Gastrocnemius medialis (tissue), 4 donors: ENCODE measurements at regions not wholly inside any gene's neighbourhood (a gene's known extent, or its start where the extent isn't known, plus 50 kb on each side); places are given as distances from the start of the nearest gene placed in this dataset.

ENCODE experiments used
- CTCF ChIP-seq, 5 experiments: fragments of 450-650 bp in 3 of 5; fragments of 200-600 bp in 2 of 5; sonication (generic) in 2 of 5; IDR thresholded peaks in 4 of 5; conservative IDR thresholded peaks in 1 of 5; 1 replicate in 4 of 5; 2 replicates in 1 of 5; pipeline ENCODE4 v1.5.1; 2016 to 2019; ENCODE audit warnings: antibody characterized with exemption in 5 of 5, mild to moderate bottlenecking in 3 of 5, moderate library complexity in 3 of 5
- POLR2A ChIP-seq, 2 donors: fragments of 450-650 bp; IDR thresholded peaks; one replicate each; pipeline ENCODE4 v1.6.1; 2017; ENCODE audit warnings: antibody characterized with exemption in 2 of 2, mild to moderate bottlenecking in 2 of 2, moderate library complexity in 2 of 2

DNA sequence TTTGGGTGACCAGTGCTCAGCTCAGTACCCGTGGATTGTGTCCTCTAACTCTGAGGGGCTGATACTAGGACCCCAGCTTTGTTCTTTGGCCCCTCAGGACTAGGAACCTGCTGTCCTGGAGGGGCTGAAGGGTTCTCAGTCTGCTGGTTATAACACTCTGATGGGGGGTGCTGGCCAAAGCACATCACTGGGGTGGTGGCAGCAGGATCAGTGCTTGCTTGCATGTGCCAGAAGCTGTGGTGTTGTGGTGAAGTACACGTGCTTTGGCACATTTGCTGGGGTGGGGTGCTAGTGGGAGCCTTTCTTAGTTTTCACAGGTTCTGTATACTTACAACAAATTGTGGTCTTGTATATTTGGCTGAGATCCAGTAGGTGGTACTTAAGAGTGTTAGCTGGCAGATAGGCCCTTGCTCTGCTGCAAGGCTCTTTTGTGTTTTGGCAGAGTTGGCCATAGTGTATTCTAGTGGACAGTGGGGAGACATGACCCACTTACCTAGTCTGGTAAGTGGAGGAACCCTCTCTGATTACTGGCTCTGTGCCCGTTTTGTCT is 344.3 kb downstream of the EDEM1 start:
- TF ChIP-seq CTCF (IDR thresholded peaks at IDR 0.05 in 4 of 5, conservative IDR thresholded peaks at IDR 0.05 in 1 of 5) (no peak), POLR2A (IDR thresholded peaks at IDR 0.05) (no peak)
